SKM-1 treated with dmso at 0.1 percent for 144 hours (cell line): ENCODE measurements at regions not wholly inside any gene's neighbourhood (a gene's known extent, or its start where the extent isn't known, plus 50 kb on each side); places are given as distances from the start of the nearest gene placed in this dataset.

ENCODE experiments used
- DNase-seq: peaks from one replicate; lab custom pipeline; 2025; ENCODE audit not compliant: unreplicated experiment; lab: John Stamatoyannopoulos, UW

DNA sequence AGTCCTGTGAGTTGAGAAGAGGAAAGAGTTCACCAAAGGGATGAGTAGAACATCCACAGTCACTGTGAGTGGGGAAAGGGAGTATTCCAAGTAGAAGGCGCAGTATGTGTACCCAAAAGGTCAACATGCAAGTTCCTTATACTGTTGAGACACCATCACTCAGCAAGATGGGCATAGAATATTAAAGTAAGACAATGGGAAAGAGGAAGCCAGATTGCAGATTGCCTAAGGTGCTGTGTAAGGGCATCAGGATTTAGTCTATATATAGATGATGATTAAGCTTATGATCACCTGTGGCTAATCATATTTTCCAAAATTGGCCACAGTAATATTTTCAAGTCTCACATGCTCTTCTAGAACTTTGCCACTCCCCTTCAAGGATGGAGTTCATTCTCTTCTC lies 120.1 kb upstream of the CAMK1G start:
- no peak for DNase-seq

DNA sequence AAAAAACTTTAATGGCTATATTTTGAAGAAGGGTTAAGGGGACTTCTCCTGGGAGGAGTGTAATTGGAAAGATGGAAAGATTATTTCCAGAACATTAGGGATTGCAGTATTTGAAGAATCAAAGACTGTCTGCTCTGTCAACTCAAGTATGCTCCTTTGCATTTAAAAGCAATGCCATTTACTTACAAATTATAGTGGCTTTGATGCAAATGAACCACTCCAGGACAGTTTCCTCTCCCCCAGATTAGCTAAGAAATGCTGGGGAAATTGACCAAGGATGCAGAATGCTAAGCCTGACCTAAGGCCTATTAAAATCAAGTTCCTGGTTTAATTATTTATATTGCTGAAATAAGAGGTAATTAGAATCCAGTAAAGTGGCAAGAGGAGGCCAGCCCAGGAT lies 110.5 kb upstream of the CAMK1G start:
- DNase-seq, result no peak

DNA sequence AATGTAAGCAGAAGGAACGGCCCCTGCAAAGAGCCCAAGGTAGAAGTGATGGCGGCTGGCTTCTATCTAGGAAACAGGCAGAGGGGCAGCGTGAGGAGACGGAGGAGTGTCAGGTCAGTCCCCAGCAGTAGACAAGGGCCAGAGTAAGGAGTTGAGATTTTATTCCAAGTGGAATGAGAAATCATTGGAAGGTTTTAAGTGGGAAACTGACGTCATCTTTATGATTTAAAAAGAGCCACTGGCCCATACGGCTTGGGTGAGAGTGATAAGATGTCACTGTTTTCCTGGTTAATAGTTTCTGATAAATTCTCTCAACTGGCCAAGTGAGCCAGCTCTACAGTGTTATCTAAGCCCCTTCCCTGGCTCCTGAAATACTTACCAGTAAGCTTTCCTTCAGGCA lies 103.2 kb upstream of the CAMK1G start:
- no peak for DNase-seq

DNA sequence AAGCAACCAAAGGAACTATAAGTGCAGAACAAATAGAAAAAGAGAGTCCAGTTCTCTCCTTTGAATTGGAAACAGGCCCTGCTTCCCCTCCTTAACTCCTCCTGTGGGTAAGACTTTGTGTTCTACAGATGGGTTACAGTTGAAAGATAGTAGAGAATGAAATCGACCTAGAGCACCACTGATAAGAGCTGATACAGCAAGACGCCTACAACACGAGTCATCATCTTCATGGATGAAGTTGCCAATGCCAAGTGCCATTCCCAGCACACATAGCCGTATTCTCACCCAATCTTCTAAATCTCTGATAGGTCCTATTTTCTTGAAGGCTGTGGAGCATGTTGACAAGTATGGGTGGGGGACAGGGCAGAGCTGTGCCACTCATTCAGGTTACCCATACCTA lies 99.8 kb upstream of the CAMK1G start:
- DNase-seq, result no peak

DNA sequence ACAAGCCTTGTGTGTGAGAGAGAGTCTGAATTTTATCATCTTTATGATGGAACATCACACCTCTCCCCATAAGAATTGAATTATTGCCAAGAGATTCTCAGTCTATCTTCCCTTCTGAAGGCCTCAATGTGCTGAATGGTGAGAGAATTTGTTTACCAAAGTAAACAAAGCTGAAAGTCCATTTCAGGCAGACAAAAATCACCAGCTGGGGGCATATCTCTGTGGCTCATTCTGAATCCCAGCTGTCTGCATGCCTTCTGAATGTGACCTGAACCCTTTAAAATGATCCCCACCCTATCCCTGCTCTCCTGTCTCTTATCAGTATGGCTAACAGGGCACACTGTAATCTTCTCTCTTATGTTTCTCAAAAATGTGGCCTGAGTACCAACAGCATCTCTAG lies 99.1 kb upstream of the CAMK1G start:
- no peak for DNase-seq

DNA sequence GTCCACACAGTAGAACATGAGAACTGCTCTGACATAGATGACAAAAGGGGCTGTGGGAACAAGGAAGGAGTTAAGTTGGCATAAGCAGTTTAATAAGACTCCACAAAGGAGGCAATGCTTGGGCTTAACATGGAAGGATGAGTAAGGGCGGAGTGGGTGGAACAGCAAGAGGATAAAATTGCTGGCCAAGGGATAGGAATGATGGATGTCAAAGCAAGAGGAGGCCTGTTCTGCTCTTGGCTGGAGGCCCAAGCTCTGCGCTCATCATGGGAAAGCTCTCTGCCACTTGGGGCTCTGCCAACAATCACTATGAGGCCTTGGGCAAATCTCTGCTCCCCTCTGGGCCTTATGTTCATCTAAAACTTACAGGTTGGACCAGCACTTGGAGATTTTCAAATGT lies 98.3 kb upstream of the CAMK1G start:
- no peak for DNase-seq

DNA sequence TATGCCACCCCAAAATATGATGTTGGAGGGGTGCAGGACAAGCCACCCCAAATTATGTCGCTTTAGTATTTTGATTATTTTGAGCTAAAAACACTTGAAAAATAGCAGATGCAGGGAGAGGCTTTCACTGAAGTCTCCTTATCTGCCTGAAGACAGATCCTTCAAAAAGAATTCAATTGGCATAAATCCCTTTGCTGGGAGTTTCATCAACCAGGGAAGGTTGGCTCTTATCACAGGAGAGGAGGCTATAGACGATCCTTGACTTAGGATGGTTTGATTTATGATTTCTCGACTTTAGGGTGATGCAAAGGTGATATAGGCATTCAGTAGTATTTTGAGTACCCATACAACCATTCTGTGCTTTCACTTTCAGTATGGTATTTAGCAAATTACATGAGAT lies 97.8 kb upstream of the CAMK1G start:
- no peak for DNase-seq

DNA sequence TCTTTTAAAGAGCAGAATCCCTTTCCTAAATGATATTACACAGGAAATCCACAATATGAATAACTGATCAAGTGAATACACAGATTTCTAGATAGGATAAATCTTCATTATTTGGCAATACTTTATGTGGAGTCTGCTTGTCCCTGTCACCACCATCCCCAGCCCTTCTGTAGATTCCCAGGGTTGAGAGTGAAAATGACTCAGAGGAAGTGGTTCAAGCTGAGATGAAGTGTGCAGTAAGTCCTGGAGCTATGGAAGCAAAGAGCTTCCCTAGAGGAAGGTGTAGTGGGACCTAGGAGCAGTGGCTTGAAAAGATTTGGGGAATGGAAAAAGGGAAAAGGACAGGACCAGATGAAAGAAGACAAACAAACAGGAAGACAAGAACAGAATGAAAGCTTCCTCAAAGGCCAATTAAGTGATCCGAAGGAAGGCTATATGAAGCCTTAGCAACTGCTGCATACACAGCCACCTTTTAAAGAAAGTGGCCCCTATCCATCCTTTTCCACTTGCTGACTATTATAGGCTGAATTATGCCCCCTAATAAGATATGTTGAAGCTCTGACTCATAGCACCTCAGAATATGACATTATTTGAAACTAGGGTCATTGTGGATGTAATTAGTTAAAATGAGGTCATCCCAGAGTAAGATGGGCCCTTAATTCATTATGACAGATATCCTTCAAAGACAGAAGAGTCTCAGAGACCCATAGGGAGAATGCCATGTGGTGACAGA lies 96.5 kb upstream of the CAMK1G start:
- DNase-seq, result no peak

DNA sequence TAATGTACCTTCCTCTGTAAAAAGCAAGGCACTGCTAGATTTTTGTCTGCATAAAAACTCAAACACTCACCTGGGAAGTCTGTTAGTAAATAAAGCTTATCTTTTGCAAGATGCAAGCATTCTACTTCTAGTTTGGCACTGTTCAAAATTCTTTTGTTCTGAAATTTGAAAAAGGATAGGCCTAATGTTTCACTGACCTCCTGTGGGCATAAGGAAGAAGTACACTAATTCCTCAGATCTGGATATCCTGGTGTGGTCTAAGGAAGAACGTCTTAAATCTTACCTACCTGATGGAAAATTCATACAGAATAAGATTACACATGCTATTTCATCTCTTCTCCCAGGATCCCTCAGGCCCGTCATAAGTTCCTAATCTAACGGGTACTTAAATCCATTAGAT lies 93.5 kb upstream of the CAMK1G start:
- no peak for DNase-seq

DNA sequence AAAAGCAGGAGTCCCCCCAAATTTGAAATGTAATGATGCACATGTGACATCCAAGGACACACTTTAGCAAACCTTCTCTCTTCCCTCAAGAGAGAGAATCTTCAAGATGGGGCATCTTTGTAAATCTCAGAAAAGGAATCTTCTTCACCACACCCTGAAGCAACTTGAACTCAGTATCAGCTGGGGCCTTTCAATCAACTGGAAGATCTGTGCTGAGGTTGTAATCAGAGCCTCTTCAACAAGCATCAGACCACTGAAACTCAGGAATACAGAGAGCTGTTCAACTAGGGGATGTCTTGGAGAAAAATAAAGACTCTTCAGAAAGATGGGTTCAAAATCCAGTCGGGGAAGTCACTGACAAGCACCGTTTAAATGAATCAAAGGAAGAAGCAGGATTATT lies 92.5 kb upstream of the CAMK1G start:
- no peak for DNase-seq

DNA sequence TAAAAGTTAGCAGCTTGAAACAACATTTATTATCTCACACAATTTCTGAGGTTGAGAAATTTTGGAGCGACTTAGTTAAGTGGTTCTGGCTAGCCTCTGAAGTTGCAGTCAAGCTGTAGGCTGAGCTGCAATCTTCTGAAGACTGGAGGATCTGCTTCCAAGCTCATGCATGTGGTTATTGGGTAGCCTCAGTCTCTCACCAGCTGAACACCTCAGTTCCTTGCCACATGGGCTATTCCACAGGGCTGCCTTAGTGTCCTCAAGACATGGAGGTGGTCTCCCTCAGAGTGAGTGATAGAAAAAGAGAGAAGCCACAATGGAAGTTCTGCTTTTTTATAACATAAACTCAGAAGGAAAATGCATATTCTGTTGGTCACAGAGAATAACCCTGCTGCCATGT lies 92.0 kb upstream of the CAMK1G start:
- no peak for DNase-seq

DNA sequence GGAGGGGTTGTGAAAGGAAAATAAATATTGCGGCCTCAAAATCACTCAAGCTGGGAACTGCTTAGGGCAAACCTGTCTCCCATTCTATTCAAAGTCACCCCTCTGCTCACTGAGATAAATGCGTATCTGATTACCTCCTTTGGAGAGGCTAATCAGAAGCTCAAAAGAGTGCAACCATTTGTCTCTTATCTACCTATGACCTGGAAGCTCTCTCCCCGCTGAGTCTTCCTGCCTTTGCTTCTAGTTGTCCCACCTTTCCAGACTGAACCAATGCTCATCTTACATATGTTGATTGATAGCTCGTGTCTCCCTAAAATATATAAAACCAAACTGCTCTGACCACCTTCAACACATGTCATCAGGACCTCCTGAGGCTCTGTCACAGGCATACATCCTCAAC lies 91.6 kb upstream of the CAMK1G start:
- no peak for DNase-seq

DNA sequence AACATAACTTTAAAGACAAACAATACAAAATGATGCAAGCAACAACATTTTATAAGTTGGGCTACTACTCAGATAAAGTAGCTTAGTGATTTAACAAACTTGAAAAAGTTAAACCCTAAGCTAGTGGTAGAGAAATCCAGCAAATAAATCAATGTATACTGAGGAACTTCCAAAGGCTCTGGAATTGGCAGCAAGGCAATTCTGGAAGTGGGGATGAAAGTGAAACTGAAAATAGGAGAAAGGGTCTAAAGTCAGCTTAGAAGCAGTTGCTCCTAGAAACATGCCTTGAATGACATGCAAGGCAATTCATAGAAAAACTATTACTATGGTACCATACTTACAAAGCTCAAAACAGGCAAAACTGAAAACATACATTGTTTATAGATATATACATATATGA lies 90.0 kb upstream of the CAMK1G start:
- no peak for DNase-seq

DNA sequence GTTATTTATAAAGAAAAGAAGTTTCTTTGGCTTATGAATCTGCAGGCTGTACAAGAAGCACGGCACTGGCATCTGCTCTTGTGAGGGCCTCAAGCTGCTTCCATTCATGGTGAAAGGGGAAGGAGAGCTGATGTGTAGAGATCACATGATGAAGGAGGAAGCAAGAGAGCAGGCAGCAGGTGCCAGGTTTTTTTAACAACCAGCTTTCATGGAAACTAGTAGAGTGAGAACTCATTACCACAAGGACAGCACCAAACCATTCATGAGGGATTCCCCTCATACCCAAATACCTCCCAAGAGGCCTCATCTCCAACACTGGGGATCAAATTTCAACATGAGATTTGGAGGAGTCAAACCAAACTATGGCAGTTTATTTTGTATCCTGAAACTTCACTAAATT lies 85.8 kb upstream of the CAMK1G start:
- no peak for DNase-seq

DNA sequence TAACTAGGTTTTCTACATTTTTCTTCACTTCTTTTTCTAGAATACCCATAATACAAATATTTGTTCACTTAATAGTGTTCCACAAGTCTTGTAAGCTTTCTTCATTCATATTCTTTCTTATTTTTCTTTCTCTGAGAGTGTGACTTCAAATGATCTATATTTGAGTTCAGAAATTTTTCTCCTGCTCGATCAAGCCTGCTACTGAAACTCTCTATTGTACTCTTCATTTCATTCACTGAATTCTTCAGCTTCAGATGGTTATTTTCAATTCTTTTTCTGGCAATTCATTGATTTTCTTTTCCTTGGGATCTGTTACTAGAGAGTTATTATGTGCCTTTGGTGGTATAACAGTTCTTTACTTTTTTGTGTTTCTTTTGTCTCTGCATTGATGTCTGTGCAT lies 82.5 kb upstream of the CAMK1G start:
- no peak for DNase-seq

DNA sequence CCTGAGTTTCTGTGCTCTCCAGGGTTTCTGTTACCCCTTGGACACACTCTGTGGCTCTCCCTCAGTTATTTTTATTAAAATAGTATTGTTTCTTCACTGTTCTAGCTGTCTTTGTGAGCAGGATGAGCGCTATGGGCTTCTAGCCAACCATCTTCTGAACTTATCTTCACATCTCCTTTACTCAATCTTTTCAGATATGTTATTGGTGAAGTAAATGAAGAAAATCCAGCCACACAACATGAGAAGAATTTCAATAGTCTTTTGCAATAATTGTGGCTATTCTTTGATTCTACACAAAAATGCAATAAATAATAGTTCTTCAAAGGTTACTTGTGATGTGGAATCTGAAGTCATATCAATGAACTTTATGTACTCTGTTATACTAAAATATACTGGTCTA lies 80.3 kb upstream of the CAMK1G start:
- no peak for DNase-seq

DNA sequence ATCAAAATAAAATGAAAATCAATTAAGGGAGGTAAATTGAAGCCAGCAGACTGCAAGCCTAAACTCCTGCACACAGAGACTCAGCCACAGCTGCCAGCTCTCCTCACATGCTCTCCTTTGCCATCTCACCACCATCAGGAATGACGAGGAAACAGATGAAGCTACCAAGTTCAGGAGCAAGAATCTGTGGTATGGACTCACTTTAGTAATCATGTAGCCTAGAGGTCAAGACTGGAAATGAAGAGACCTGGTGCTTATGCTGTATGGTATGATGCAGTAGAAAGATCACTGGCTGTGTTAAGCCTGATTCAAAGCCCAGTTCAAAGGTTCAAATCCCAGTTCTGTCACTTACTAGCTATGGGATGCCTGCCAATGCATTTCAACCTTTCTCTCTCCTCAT lies 78.9 kb upstream of the CAMK1G start:
- no peak for DNase-seq

DNA sequence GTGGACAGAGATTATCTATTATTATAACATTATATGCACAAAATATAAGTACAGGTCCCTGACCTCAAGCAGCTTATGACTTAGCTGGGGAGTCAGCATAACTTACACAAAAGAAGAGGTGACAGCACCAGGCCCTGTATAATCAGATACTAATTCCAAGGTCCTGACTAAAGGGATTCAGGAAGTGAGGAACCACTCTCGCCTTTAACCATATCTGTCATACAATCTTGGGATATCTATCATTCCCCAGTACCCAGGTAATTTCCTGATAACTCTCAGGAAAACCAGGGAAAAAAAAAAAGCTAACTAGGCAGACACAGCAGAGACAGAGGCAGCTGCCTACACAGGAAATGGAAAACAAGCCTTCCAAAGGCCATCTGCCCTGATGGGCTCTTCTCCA lies 78.5 kb upstream of the CAMK1G start:
- no peak for DNase-seq

DNA sequence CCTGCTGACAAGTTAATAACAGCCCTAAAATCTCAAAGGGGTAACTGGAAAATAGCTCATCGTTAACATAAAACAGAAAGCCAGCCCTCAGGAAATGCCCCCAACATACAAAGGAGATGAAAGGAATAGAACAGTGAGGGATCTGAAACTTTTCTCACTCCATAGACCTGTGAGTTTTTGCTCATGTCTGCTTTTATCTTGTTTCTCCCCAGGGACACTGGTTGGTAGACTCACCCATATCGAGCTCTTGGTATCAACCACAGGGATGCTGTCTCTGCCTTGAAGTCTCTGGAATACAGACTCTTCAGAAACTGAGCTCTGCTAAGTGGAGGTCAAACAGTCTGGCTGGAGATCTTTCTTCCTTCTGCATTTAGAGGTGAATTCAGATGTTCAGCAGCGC lies 77.4 kb upstream of the CAMK1G start:
- no peak for DNase-seq

DNA sequence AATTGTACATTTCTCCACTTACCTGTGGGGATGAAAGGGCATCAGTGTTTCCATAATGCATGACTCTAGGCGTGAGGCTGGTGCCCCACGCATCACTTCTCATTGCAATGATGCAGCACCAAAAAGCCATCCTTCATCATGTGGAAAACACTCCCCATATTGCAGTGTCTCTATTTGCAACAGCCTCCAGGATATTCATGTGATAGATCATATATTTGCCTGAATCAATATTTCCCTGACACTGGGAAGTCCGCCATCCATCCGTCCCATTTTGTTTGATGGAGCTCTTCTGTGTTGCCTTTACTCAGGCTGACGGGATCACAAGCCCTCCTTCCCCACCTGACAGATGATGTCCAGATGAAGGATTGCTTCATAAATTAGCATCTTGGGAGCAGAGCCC lies 74.5 kb upstream of the CAMK1G start:
- DNase-seq, result no peak

DNA sequence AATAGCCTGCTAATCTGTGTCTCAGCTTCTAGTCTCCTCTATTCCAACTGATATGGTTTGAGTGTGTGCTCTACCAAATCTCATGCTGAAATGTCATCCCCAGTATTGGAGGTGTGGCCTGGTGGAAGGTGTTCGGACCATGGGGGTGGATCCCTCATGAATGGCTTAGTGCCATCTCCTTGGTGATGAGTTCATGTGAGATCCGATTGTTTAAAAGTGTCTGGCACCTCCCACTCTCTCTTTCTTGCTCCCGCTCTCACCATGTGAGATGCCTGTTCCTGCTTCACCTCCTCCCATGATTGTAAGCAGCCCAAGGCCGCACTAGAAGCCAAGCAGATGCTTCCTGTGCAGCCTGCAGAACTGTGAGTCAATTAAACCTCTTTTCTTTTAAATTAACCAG lies 73.5 kb upstream of the CAMK1G start:
- DNase-seq, result no peak

DNA sequence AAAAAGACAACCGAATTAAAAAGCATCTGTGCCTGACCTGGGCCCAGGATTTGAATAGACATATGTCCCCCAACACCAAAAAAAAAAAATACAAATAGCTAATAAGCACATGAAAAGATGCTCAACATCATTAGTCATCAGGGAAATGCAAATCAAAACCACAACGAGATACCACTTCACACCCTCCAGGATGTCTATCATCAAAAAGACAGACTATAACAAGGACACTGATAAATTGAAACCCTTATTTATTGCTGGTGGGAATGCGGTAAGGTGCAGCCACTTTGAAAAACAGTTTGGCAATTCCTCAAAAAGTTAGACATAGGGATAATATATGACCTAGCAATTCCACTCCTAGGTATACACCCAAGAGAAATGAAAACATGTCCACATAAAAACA lies 72.3 kb upstream of the CAMK1G start:
- no peak for DNase-seq

DNA sequence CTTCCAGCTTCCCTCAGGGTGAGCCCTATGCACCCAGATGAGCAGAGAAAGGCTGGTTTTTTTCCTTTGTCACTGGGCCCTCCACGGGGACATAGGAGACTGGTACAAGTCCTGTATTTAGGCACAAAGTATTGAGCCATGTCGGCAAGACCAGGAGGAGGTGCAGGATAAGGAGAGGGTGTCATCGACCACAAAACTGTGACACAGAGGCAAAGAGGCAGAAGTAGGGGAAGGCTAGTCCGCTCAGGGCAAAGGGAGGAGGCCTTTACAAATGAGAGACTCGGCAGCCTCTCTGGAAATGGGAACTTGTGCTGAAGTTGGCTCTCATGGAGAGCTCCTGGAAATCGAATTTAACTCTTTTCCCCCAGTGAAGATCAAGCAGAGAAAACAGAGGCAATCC lies 70.7 kb upstream of the CAMK1G start:
- no peak for DNase-seq

DNA sequence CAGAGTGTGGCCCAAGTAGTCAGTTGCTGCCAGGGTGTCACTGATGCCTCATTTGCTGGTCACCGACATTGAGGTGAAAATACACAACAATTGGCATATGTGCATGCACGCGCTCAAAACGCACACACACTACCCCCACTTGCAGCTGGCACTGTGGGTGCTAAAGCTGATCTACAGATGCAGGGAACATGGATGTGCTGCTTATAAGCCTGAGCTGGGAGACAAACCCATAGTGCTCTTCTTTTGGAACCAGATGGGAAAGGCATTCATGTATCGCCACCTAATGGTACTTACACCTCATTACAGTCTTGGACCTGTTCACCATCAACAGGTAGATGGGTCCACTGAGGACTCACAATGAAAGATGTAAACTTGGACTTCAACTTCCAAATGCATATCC lies 70.3 kb upstream of the CAMK1G start:
- peak; percentile 63 for DNase-seq
